Pancreas (tissue), 10 donors: ENCODE measurements at regions not wholly inside any gene's neighbourhood (a gene's known extent, or its start where the extent isn't known, plus 50 kb on each side); places are given as distances from the start of the nearest gene placed in this dataset.
"Not testable (repeated sequence)": the region's sequence is repeated elsewhere in the genome, so short reads cannot be mapped to it uniquely, and the experiment has no call there.

Experiments
- ATAC-seq, 4 donors: fragments of 200-7000 bp; cut with Tn5 transposase; one replicate each; pipeline versions ENCODE4 v1.8.0 to v1.9.1; 2020; ENCODE audit warnings: mild to moderate bottlenecking in 4 of 4, moderate library complexity in 4 of 4
- DNase-seq, 6 donors: peaks; one replicate each; pipeline ENCODE4 v3.0.0-alpha.2; 2020
- FAIRE-seq: peaks from 2 replicates; lab custom pipeline; 2012; peaks lifted over from hg19 to GRCh38; lab: Jason Lieb, UNC
- H3K27ac ChIP-seq, 4 donors: fragments of 200-600 bp; sonication (generic); 1 replicate in 3 of 4; 2 replicates in 1 of 4; pipeline versions ENCODE4 v1.5.0 to v1.8.0; 2020
- H3K27me3 ChIP-seq, 4 donors: fragments of 200-600 bp; one replicate each; pipeline ENCODE4 v1.8.0; 2021
- H3K36me3 ChIP-seq, 3 donors: fragments of 200-600 bp; sonication (generic) in 1 of 3; one replicate each; pipeline versions ENCODE4 v1.5.0 to v1.8.0; 2020 to 2021
- H3K4me1 ChIP-seq, 3 donors: fragments of 200-600 bp; one replicate each; pipeline ENCODE4 v1.8.0; 2021
- H3K4me3 ChIP-seq, 4 donors: fragments of 200-600 bp; sonication (generic) in 2 of 4; one replicate each; pipeline versions ENCODE4 v1.5.0 to v1.8.0; 2020 to 2021
- H3K9me3 ChIP-seq, 4 donors: fragments of 200-600 bp; one replicate each; pipeline ENCODE4 v1.8.0; 2021
- WGBS, 2 donors: extraction: QIAGEN DNeasy Blood & Tissue Kit; methylation state at CpG; one replicate each; pipeline ENCODE4 v1.1.7; 2013; 5-methylcytosine and 5-hydroxymethylcytosine counted together
- intact Hi-C, 3 donors: fragments of 100-400 bp; cut with DNase I; formaldehyde crosslinking; loops; one replicate each; pipeline versions ENCODE4 v1.11.1 to v1.14.2; 2022
- TF ChIP-seq, protein P1 (sequence below), 4 donors: fragments of 200-600 bp; sonication (generic) in 3 of 4; IDR thresholded peaks; one replicate each; pipeline versions ENCODE4 v1.5.0 to v1.8.0; 2021; ENCODE audit warnings: antibody characterized with exemption in 4 of 4
- donor health status: healthy with polysubstance abuse.
- donor health status: DM: no; HTN: no; CAD: no; lungs with moderate emphysema.
- donor health status: DM: no; HTN: no; CAD: no.
- donor health status: control.
- donor health status: control.
- donor health status: Bipolar disorder and iron deficiency.
- donor health status: DM: yes; HTN: yes; CAD: no.
- donor health status: DM: no; HTN: no; CAD: no.
- donor health status: DM: no; HTN: no; CAD: no.
- donor health status: DM: yes; HTN: yes; CAD: no.

DNA sequence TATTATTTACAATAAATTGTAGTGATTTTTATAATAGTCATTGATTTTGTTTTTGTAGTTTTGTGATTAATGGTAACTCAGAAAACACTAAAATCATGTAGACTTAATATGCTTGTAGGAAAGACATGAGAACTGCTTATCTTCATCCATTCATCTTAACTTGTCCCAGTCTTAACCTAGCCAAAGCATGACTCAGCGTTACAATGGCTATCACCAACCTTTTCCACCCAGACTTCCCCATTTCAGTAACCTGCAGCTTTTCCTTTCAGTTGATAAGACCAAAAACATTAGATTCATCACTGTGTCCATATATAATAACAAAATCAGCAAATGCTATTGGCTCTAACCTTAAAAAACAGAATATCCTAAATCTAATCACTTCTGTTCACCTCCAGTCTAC lies 106.2 kb upstream of the KLF8 start:
- FAIRE-seq: peak; percentile 5

DNA sequence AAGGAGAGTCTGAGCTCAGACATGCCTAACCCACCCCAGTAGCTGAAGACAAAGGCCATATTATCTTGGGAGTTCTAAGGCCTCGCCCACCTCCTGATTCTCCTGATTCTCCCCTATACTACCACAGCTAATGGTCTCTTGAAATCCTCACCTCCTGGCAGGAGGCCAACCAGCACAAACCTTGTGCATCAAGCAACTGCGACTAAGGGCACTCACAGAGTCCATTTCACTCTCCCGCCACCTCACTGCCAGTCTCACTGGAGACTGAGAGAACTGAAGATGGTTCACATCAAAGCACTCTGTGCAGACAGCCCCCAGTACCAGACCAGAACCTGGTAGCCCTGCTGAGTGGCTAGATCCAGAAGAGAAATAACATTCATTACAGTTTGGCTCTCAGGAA lies 102.1 kb upstream of the KLF8 start:
- TF ChIP-seq, protein P1, sequence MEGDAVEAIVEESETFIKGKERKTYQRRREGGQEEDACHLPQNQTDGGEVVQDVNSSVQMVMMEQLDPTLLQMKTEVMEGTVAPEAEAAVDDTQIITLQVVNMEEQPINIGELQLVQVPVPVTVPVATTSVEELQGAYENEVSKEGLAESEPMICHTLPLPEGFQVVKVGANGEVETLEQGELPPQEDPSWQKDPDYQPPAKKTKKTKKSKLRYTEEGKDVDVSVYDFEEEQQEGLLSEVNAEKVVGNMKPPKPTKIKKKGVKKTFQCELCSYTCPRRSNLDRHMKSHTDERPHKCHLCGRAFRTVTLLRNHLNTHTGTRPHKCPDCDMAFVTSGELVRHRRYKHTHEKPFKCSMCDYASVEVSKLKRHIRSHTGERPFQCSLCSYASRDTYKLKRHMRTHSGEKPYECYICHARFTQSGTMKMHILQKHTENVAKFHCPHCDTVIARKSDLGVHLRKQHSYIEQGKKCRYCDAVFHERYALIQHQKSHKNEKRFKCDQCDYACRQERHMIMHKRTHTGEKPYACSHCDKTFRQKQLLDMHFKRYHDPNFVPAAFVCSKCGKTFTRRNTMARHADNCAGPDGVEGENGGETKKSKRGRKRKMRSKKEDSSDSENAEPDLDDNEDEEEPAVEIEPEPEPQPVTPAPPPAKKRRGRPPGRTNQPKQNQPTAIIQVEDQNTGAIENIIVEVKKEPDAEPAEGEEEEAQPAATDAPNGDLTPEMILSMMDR (IDR thresholded peaks at IDR 0.05): no peak
- Histone ChIP-seq H3K4me1 (no peaks in the 10 kb centered on the region), H3K36me3 (no peaks in the 10 kb centered on the region), H3K27me3 (peaks cover 0 to 5% (median 0%) of the 10 kb centered on the region in 4 donors), H3K4me3 (no peak overlapping the region), H3K27ac (no peak overlapping the region), H3K9me3 (no peaks in the 10 kb centered on the region)
- ATAC-seq: no peak
- peak in 1 of 6 donors; percentile 19 for DNase-seq
- intact Hi-C loops: no loop called here
- 83 to 91% methylated on average over 3 of the region's 3 CpGs for WGBS, 2 donors
- no peak for FAIRE-seq

More for the DNA sequence above, 106.2 kb upstream of the KLF8 start:
- Histone ChIP-seq H3K36me3 (no peaks in the 10 kb centered on the region), H3K27me3 (peaks cover 0 to 5% (median 0%) of the 10 kb centered on the region in 4 donors), H3K4me3 (no peak overlapping the region), H3K4me1 (no peaks in the 10 kb centered on the region), H3K27ac (no peak overlapping the region), H3K9me3 (no peaks in the 10 kb centered on the region)
- no peak for ATAC-seq
- DNase-seq: no peak
- TF ChIP-seq, protein P1 (IDR thresholded peaks at IDR 0.05): no peak
- intact Hi-C loops: no loop called here
- WGBS, 2 donors: 61 to 71% methylated on average over 1 of the region's 1 CpG

DNA sequence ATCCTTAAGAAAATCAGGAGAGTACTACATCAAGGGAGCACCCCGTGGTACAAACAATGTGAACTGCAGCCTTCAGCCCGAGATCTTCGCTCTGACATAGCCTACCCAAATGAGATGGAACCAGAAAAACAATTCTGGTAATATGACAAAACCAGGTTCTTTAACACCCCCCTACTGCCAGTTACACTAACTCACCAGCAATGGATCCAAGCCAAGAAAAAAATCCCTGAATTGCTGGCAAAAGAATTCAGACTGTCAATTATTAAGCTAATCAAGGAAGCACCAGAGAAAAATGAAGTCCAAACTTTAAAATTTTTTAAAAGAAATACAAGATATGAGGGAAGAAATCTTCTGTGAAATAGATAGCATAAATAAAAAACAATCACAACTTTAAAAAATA lies 101.7 kb upstream of the KLF8 start:
- ATAC-seq: peak in 1 of 4 donors; percentile 16
- 58 to 82% methylated on average over 3 of the region's 3 CpGs for WGBS, 2 donors

DNA sequence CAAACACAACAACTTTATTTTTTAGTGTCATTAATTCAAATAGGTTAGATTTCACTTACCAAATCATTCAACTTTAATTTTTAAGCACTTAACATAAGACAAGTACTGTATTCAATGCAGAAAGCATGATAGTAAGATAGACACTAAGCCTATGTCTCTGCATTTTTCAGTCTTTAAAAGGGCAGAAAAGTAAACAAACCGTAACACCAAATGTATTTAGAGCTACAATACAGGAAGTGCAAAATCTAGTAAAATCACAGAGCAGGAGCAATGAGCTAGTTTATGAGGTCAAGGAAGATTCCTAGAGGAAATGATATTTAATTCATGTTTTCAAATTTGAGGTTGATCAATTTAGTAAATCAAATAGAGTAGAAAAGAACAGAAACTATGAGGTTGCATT lies 68.0 kb upstream of the KLF8 start:
- H3K4me1 ChIP-seq, H3K9me3 ChIP-seq, DNase-seq, ATAC-seq, H3K27me3 ChIP-seq, H3K4me3 ChIP-seq, H3K36me3 ChIP-seq, H3K27ac ChIP-seq, intact Hi-C loops: not testable (repeated sequence)
- no CpG with 5 or more reads among the region's 1 CpG for WGBS, 2 donors
- FAIRE-seq: peak; percentile 99

More for the DNA sequence above, 101.7 kb upstream of the KLF8 start:
- DNase-seq (no peak), FAIRE-seq (no peak)
- peaks cover 0 to 5% (median 0%) of the 10 kb centered on the region in 4 donors for H3K27me3 ChIP-seq
- no peaks in the 10 kb centered on the region for H3K36me3 ChIP-seq
- TF ChIP-seq, protein P1 (IDR thresholded peaks at IDR 0.05): no peak
- no peak overlapping the region for H3K4me3 ChIP-seq
- no peaks in the 10 kb centered on the region for H3K4me1 ChIP-seq
- no peaks in the 10 kb centered on the region for H3K9me3 ChIP-seq
- intact Hi-C loops: no loop called here
- no peak overlapping the region for H3K27ac ChIP-seq
